GM12865 (cell line): ENCODE measurements at regions not wholly inside any gene's neighbourhood (a gene's known extent, or its start where the extent isn't known, plus 50 kb on each side); places are given as distances from the start of the nearest gene placed in this dataset.

ENCODE experiments used
- DNase-seq: peaks from one replicate; pipeline ENCODE4 v3.0.0; 2010; ENCODE audit warnings: low read depth
- H3K4me3 ChIP-seq: 2 replicates; pipeline ENCODE4 v1.5.1; 2011; ENCODE audit warnings: mild to moderate bottlenecking, low read depth, low read length, control low read depth
- CTCF ChIP-seq: IDR thresholded peaks from 2 replicates; pipeline ENCODE4 v1.5.1; 2011; ENCODE audit warnings: low read length, control low read depth, low read depth, inconsistent platforms; ENCODE audit not compliant: insufficient read depth; ENCODE audit errors: missing control alignments

- TF ChIP-seq CTCF: no peak
- no peak overlapping the region for H3K4me3 ChIP-seq
- DNase-seq: no peak
These were observed 1645.4 kb upstream of the SPRY2 start for GRCh38 chr13:81986308-81986707.

DNA sequence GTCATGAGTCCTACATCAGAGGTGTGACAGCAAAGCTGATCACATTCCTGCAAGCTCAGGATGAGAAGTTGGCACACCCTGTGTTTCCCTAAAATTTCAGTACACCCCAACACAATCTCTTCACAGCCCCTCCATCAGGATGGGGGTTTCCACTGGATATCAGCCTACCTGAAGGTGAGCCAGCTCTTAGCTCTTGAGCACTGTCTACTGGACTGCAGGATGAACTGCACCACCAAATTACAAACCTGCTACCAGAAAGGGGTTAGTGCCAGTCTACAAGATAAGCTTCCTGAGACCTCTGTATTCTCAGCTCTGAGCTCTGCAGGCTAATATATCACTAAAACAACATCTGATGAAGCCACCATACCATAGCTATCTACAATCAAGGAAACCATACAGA, 1616.2 kb upstream of the SPRY2 start:
- DNase-seq: no peak
- no peak for TF ChIP-seq CTCF
- no peak overlapping the region for H3K4me3 ChIP-seq

DNA sequence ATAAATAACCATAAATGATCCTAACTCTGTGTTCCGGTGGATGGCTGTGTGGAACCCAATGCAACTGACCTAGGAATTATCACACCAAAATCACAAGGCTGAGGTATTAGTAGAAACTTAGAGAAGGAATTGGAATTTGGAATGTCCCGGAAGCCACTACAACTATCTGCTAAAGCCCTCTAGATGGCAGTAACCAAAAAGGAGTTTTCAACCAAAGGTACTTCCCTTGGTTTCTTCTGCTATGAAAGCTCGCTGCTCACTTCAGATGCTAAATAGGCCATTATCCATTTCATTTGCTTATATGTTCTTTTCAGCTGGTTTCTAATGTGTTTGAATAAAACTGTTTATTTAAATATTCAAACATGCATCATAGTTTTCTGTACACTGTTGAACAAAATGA, 1589.1 kb upstream of the SPRY2 start:
- no peak for TF ChIP-seq CTCF
- DNase-seq: no peak
- no peak overlapping the region for H3K4me3 ChIP-seq

GRCh38 chr13:81927347-81927746, 1586.4 kb upstream of the SPRY2 start:
- TF ChIP-seq CTCF: no peak
- DNase-seq: no peak
- H3K4me3 ChIP-seq: no peak overlapping the region

GRCh38 chr13:81917810-81918209, 1576.9 kb upstream of the SPRY2 start:
- no peak overlapping the region for H3K4me3 ChIP-seq
- DNase-seq: no peak
- TF ChIP-seq CTCF: no peak

DNA sequence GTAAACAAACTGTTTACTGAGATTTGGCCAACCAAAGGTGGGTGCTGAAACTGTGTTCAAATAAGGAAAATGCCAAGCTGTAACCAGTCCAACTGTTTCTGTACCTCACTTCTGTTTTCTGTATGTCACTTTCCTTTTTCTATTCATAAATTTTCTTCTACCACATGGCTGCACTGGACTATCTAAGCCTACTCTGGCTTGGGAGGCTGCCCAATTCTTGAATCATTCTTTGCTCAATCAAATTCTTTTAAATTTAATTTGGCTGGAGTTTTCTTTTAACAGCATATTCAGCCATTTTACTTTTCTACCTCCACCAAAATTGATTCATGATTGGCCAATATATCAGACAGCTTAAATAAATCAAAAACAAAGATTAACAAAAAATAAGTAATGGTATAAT, 1575.5 kb upstream of the SPRY2 start:
- no peak overlapping the region for H3K4me3 ChIP-seq
- TF ChIP-seq CTCF: no peak
- no peak for DNase-seq

- TF ChIP-seq CTCF: no peak
- no peak overlapping the region for H3K4me3 ChIP-seq
- no peak for DNase-seq
These were observed 1567.0 kb upstream of the SPRY2 start for GRCh38 chr13:81907787-81908372.
